Keratinocyte (primary cell): ENCODE measurements at regions not wholly inside any gene's neighbourhood (a gene's known extent, or its start where the extent isn't known, plus 50 kb on each side); places are given as distances from the start of the nearest gene placed in this dataset.

ENCODE experiments used
- DNase-seq: peaks from one replicate; pipeline ENCODE4 v3.0.0-alpha.2; 2011; ENCODE audit warnings: low read depth, missing footprints, low spot score
- FAIRE-seq: peaks from 2 replicates; lab custom pipeline; 2011; peaks lifted over from hg19 to GRCh38; lab: Jason Lieb, UNC
- H2AFZ ChIP-seq: 2 replicates; pipeline ENCODE4 v1.6.0; 2012; ENCODE audit warnings: low read length, control low read depth, inconsistent platforms; ENCODE audit not compliant: control insufficient read depth
- H3K27ac ChIP-seq: 2 replicates; pipeline ENCODE4 v1.5.1; 2011; ENCODE audit warnings: low read length; ENCODE audit not compliant: control insufficient read depth, insufficient read depth
- H3K27me3 ChIP-seq: 3 replicates; pipeline ENCODE4 v1.6.0; 2011; ENCODE audit warnings: low read length; ENCODE audit not compliant: control insufficient read depth, insufficient read depth; ENCODE audit errors: extremely low read depth
- H3K36me3 ChIP-seq, 2 experiments: 2 replicates in 1 of 2; 3 replicates in 1 of 2; pipeline ENCODE4 v1.5.1; 2011; ENCODE audit warnings: low read length in 2 of 2, mild to moderate bottlenecking in 1 of 2; ENCODE audit not compliant: control insufficient read depth in 2 of 2, insufficient read depth in 2 of 2; ENCODE audit errors: extremely low read depth in 1 of 2
- H3K4me1 ChIP-seq: 3 replicates; pipeline ENCODE4 v1.5.1; 2011; ENCODE audit warnings: low read length; ENCODE audit not compliant: control insufficient read depth, insufficient read depth; ENCODE audit errors: extremely low read depth
- H3K4me2 ChIP-seq: 3 replicates; pipeline ENCODE4 v1.6.0; 2011; ENCODE audit warnings: low read depth, low read length; ENCODE audit not compliant: control insufficient read depth, insufficient read depth; ENCODE audit errors: extremely low read depth
- H3K4me3 ChIP-seq, 3 experiments: fragments of 200-600 bp in 1 of 3; sonication (generic) in 1 of 3; 2 replicates in 2 of 3; 3 replicates in 1 of 3; pipeline ENCODE4 v1.5.1; 2011 to 2016; ENCODE audit warnings: low read length in 3 of 3, mild to moderate bottlenecking in 3 of 3, control low read depth in 2 of 3, inconsistent platforms in 1 of 3, low read depth in 1 of 3, mixed read lengths in 1 of 3, mixed run types in 1 of 3, moderate library complexity in 1 of 3; ENCODE audit not compliant: control insufficient read depth in 2 of 3, insufficient read depth in 2 of 3; ENCODE audit errors: extremely low read depth in 1 of 3
- H3K79me2 ChIP-seq: 2 replicates; pipeline ENCODE4 v1.6.0; 2012; ENCODE audit warnings: low read length; ENCODE audit not compliant: control insufficient read depth, insufficient read depth
- H3K9ac ChIP-seq: 3 replicates; pipeline ENCODE4 v1.6.0; 2011; ENCODE audit warnings: low read length; ENCODE audit not compliant: control insufficient read depth, insufficient read depth; ENCODE audit errors: extremely low read depth
- H3K9me1 ChIP-seq: 3 replicates; pipeline ENCODE4 v1.6.0; 2011; ENCODE audit warnings: low read length; ENCODE audit not compliant: control insufficient read depth, insufficient read depth; ENCODE audit errors: extremely low read depth
- H3K9me3 ChIP-seq: 2 replicates; pipeline ENCODE4 v1.5.1; 2012; ENCODE audit warnings: low read depth, low read length; ENCODE audit not compliant: control insufficient read depth
- H4K20me1 ChIP-seq: 3 replicates; pipeline ENCODE4 v1.6.0; 2011; ENCODE audit warnings: low read length; ENCODE audit not compliant: control insufficient read depth, insufficient read depth; ENCODE audit errors: extremely low read depth
- EZH2 ChIP-seq: IDR thresholded peaks from one replicate; pipeline ENCODE4 v1.6.1; 2012; ENCODE audit warnings: inconsistent platforms, mild to moderate bottlenecking, low read length, moderate library complexity
- dilution Hi-C: fragments of 300-500 bp; cut with MboI; formaldehyde crosslinking; loops from one replicate; pipeline ENCODE4 v1.7.0; 2020; ENCODE audit warnings: low sequenced_read_pairs; ENCODE audit not compliant: extremely low pct_ligation_motif_present
- TF ChIP-seq, protein P1 (sequence below), 3 experiments: IDR thresholded peaks in 1 of 3; conservative IDR thresholded peaks in 1 of 3; optimal IDR thresholded peaks in 1 of 3; 2 replicates in 2 of 3; 3 replicates in 1 of 3; pipeline versions ENCODE3 to v1.5.1; 2011; ENCODE audit warnings: low read length in 3 of 3, mild to moderate bottlenecking in 3 of 3, moderate library complexity in 2 of 3, control low read depth in 1 of 3, inconsistent platforms in 1 of 3; ENCODE audit not compliant: insufficient read depth in 2 of 3; ENCODE audit errors: extremely low read depth in 1 of 3

DNA sequence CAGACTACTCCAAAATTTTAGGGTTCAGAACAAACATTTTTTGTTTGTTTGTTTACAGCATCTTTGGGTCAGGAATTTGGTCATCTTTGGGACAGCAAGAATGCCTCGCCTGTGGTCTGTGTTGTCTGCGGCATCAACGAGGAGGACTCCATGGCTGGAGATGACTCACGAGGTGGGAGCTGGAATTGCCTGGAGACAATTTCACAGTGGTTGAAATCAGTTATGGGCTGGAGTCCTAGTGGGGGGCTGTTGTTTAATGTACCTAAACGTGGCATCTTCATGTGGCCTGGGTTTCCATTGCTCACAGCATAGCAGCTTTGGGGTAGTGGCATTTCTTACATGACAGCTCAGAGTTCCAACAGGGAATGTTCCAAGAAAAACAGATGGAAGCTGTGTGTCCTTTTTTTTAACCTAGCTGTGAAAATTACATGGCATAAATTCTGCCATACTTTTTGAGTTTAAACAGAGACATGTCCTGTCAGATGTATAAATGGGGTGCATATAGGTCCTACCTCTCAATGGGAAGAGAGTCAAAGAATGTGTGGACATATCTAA is 507.3 kb upstream of the CBLB start:
- no peaks in the 10 kb centered on the region for H3K27me3 ChIP-seq
- H3K9me3 ChIP-seq: no peaks in the 10 kb centered on the region
- no peak for FAIRE-seq
- no peak overlapping the region for H3K4me2 ChIP-seq
- no peaks in the 10 kb centered on the region for H3K4me1 ChIP-seq
- no peak overlapping the region for H2AFZ ChIP-seq
- dilution Hi-C loops: no loop called here
- DNase-seq: no peak
- H3K9me1 ChIP-seq: no peaks in the 10 kb centered on the region
- no peak overlapping the region for H3K4me3 ChIP-seq
- H4K20me1 ChIP-seq: no peaks in the 10 kb centered on the region
- no peak overlapping the region for H3K27ac ChIP-seq
- no peak for TF ChIP-seq EZH2
- TF ChIP-seq, protein P1, sequence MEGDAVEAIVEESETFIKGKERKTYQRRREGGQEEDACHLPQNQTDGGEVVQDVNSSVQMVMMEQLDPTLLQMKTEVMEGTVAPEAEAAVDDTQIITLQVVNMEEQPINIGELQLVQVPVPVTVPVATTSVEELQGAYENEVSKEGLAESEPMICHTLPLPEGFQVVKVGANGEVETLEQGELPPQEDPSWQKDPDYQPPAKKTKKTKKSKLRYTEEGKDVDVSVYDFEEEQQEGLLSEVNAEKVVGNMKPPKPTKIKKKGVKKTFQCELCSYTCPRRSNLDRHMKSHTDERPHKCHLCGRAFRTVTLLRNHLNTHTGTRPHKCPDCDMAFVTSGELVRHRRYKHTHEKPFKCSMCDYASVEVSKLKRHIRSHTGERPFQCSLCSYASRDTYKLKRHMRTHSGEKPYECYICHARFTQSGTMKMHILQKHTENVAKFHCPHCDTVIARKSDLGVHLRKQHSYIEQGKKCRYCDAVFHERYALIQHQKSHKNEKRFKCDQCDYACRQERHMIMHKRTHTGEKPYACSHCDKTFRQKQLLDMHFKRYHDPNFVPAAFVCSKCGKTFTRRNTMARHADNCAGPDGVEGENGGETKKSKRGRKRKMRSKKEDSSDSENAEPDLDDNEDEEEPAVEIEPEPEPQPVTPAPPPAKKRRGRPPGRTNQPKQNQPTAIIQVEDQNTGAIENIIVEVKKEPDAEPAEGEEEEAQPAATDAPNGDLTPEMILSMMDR (optimal IDR thresholded peaks at IDR 0.05 in 1 of 3, IDR thresholded peaks at IDR 0.05 in 1 of 3, conservative IDR thresholded peaks at IDR 0.05 in 1 of 3; ENCODE audit: extremely low read depth in 1 of 3, insufficient read depth in 2 of 3, low read length in 3 of 3): no peak
- H3K9ac ChIP-seq: no peak overlapping the region
- H3K79me2 ChIP-seq: no peaks in the 10 kb centered on the region
- no peaks in the 10 kb centered on the region for H3K36me3 ChIP-seq

DNA sequence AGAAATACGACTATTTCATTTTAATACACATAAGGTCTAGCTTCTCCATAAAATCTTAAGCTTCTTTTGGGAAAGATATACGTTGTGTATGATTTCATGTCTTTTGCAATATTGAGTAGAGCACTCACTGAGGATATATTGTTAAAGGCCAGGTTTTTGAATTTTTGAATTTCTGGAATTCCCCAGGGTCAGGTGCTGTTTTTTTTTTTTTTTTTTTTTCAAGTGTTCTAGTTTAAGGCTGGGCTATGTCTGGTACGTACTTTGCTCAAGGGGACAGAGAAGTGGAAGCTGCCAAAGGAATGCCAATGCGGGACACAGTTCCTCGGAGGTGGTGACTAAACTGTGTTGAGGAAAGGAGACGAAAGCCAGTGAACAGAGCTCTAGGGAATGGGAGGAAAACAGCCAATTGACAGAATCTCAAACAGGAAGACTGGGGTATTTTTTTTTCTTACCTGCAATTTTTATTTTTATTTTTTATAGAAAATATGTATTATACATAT is 510.5 kb upstream of the CBLB start:
- FAIRE-seq (no peak), DNase-seq (no peak)
- no peaks in the 10 kb centered on the region for H3K79me2 ChIP-seq
- H3K36me3 ChIP-seq: no peaks in the 10 kb centered on the region
- no peak overlapping the region for H3K9ac ChIP-seq
- no peaks in the 10 kb centered on the region for H3K9me3 ChIP-seq
- TF ChIP-seq EZH2: no peak
- TF ChIP-seq, protein P1 (optimal IDR thresholded peaks at IDR 0.05 in 1 of 3, IDR thresholded peaks at IDR 0.05 in 1 of 3, conservative IDR thresholded peaks at IDR 0.05 in 1 of 3; ENCODE audit: extremely low read depth in 1 of 3, insufficient read depth in 2 of 3, low read length in 3 of 3): no peak
- H3K4me2 ChIP-seq: no peak overlapping the region
- H3K4me1 ChIP-seq: no peaks in the 10 kb centered on the region
- H4K20me1 ChIP-seq: no peaks in the 10 kb centered on the region
- H3K4me3 ChIP-seq: no peak overlapping the region
- H2AFZ ChIP-seq: no peak overlapping the region
- no peaks in the 10 kb centered on the region for H3K27me3 ChIP-seq
- no peaks in the 10 kb centered on the region for H3K9me1 ChIP-seq
- dilution Hi-C loops: no loop called here
- no peak overlapping the region for H3K27ac ChIP-seq
